ENCODE measurements at regions not wholly inside any gene's neighbourhood (a gene's known extent, or its start where the extent isn't known, plus 50 kb on each side); places are given as distances from the start of the nearest gene placed in this dataset.

DNA sequence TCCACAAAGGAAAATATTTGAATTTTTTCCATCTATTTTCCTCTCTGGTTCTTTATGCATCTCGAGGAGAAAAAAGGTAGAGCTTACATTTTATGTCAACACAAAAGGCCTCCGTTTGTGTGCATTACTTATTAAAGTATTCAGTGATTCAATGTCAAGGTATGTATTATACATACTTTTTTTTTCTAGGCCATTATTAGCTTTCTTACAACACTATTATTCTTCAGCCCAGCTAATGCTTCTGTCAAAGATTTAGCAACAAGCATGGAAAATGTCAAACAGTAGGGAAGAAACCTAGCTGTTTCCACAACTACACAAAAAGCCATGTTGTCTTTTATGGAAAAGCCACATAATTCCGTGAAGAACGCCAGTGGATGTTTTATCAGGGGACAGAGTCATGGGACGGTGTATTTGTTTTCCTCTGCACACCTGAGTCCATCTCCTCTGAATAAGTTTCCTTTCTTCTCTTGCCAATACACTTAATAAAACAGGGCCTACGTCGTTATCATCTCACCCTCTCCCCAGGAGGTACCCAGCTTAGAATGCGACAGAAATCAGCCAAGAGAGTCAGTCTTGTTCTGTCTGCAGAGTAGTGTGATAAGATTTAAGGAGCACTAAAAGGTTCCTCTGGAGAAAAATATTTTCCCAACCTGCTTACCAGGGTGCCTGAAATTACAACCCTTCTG lies 209.7 kb upstream of the AUTS2 start:
- Histone ChIP-seq H3K4me1 (ENCODE audit: control insufficient read depth in 4 of 4, insufficient read depth in 4 of 4, low read length in 3 of 4) (no peaks in the 10 kb centered on the region), H3K9me3 (ENCODE audit: control insufficient read depth in 4 of 4, low read length in 3 of 4) (no peaks in the 10 kb centered on the region)

More for the DNA sequence above, 209.7 kb upstream of the AUTS2 start:
- 93% methylated on average over 8 of the region's 8 CpGs for WGBS
- no peak overlapping the region for H3K27ac ChIP-seq (ENCODE audit: low read depth in 1 of 2, low read length in 2 of 2)
- no peaks in the 10 kb centered on the region for H3K27me3 ChIP-seq (ENCODE audit: control insufficient read depth in 4 of 4, insufficient read depth in 4 of 4, low read length in 3 of 4)
- H3K36me3 ChIP-seq (ENCODE audit: control insufficient read depth in 4 of 4, insufficient read depth in 3 of 4, low read depth in 1 of 4, low read length in 3 of 4) = no peaks in the 10 kb centered on the region
- DNase-seq (ENCODE audit: low spot score) = no peak
- H3K9ac ChIP-seq (ENCODE audit: low read depth in 1 of 2, low read length in 2 of 2) = no peak overlapping the region
- TF ChIP-seq HNF4G (IDR thresholded peaks at IDR 0.05) = no peak
- no peak for TF ChIP-seq EGR1 (IDR thresholded peaks at IDR 0.05; ENCODE audit: low read depth in 2 of 2)
- TF ChIP-seq, protein P1, sequence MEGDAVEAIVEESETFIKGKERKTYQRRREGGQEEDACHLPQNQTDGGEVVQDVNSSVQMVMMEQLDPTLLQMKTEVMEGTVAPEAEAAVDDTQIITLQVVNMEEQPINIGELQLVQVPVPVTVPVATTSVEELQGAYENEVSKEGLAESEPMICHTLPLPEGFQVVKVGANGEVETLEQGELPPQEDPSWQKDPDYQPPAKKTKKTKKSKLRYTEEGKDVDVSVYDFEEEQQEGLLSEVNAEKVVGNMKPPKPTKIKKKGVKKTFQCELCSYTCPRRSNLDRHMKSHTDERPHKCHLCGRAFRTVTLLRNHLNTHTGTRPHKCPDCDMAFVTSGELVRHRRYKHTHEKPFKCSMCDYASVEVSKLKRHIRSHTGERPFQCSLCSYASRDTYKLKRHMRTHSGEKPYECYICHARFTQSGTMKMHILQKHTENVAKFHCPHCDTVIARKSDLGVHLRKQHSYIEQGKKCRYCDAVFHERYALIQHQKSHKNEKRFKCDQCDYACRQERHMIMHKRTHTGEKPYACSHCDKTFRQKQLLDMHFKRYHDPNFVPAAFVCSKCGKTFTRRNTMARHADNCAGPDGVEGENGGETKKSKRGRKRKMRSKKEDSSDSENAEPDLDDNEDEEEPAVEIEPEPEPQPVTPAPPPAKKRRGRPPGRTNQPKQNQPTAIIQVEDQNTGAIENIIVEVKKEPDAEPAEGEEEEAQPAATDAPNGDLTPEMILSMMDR (IDR thresholded peaks at IDR 0.05; ENCODE audit: low read depth, low read length, missing input control) = no peak
- TF ChIP-seq SP1 (IDR thresholded peaks at IDR 0.05) = no peak
- no peak for TF ChIP-seq RAD21 (IDR thresholded peaks at IDR 0.05)
- no peak for TF ChIP-seq YY1 (IDR thresholded peaks at IDR 0.05)
- TF ChIP-seq TAF1 (conservative IDR thresholded peaks at IDR 0.05) = no peak
- TF ChIP-seq, protein P2, sequence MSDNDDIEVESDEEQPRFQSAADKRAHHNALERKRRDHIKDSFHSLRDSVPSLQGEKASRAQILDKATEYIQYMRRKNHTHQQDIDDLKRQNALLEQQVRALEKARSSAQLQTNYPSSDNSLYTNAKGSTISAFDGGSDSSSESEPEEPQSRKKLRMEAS (IDR thresholded peaks at IDR 0.05) = no peak
- no peak for TF ChIP-seq NR2F2 (IDR thresholded peaks at IDR 0.05)
- TF ChIP-seq, protein P3, sequence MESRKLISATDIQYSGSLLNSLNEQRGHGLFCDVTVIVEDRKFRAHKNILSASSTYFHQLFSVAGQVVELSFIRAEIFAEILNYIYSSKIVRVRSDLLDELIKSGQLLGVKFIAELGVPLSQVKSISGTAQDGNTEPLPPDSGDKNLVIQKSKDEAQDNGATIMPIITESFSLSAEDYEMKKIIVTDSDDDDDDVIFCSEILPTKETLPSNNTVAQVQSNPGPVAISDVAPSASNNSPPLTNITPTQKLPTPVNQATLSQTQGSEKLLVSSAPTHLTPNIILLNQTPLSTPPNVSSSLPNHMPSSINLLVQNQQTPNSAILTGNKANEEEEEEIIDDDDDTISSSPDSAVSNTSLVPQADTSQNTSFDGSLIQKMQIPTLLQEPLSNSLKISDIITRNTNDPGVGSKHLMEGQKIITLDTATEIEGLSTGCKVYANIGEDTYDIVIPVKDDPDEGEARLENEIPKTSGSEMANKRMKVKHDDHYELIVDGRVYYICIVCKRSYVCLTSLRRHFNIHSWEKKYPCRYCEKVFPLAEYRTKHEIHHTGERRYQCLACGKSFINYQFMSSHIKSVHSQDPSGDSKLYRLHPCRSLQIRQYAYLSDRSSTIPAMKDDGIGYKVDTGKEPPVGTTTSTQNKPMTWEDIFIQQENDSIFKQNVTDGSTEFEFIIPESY (IDR thresholded peaks at IDR 0.05) = no peak
- TF ChIP-seq FOXA1 (IDR thresholded peaks at IDR 0.05) = no peak
- no peak for TF ChIP-seq HNF4A (conservative IDR thresholded peaks at IDR 0.05)
- TF ChIP-seq, protein P4, sequence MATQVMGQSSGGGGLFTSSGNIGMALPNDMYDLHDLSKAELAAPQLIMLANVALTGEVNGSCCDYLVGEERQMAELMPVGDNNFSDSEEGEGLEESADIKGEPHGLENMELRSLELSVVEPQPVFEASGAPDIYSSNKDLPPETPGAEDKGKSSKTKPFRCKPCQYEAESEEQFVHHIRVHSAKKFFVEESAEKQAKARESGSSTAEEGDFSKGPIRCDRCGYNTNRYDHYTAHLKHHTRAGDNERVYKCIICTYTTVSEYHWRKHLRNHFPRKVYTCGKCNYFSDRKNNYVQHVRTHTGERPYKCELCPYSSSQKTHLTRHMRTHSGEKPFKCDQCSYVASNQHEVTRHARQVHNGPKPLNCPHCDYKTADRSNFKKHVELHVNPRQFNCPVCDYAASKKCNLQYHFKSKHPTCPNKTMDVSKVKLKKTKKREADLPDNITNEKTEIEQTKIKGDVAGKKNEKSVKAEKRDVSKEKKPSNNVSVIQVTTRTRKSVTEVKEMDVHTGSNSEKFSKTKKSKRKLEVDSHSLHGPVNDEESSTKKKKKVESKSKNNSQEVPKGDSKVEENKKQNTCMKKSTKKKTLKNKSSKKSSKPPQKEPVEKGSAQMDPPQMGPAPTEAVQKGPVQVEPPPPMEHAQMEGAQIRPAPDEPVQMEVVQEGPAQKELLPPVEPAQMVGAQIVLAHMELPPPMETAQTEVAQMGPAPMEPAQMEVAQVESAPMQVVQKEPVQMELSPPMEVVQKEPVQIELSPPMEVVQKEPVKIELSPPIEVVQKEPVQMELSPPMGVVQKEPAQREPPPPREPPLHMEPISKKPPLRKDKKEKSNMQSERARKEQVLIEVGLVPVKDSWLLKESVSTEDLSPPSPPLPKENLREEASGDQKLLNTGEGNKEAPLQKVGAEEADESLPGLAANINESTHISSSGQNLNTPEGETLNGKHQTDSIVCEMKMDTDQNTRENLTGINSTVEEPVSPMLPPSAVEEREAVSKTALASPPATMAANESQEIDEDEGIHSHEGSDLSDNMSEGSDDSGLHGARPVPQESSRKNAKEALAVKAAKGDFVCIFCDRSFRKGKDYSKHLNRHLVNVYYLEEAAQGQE (IDR thresholded peaks at IDR 0.05) = no peak
- no peak for TF ChIP-seq GABPA (IDR thresholded peaks at IDR 0.05 in 1 of 2, conservative IDR thresholded peaks at IDR 0.05 in 1 of 2)
- TF ChIP-seq FOXA2 (IDR thresholded peaks at IDR 0.05) = no peak
- TF ChIP-seq JUND (IDR thresholded peaks at IDR 0.05) = no peak
- no peak for TF ChIP-seq RXRA (IDR thresholded peaks at IDR 0.05)
- TF ChIP-seq, protein P5, sequence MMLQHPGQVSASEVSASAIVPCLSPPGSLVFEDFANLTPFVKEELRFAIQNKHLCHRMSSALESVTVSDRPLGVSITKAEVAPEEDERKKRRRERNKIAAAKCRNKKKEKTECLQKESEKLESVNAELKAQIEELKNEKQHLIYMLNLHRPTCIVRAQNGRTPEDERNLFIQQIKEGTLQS (IDR thresholded peaks at IDR 0.05) = no peak
- H3K4me3 ChIP-seq (ENCODE audit: low read depth in 1 of 3, low read length in 3 of 3) = no peak overlapping the region
